Ectodermal cell (in vitro differentiated cells): ENCODE measurements at regions not wholly inside any gene's neighbourhood (a gene's known extent, or its start where the extent isn't known, plus 50 kb on each side); places are given as distances from the start of the nearest gene placed in this dataset.
"Not testable (repeated sequence)": the region's sequence is repeated elsewhere in the genome, so short reads cannot be mapped to it uniquely, and the experiment has no call there.

Experiments used
- H3K27ac ChIP-seq: 2 replicates; pipeline ENCODE4 v1.7.0; 2013; ENCODE audit warnings: mild to moderate bottlenecking, low read depth, low read length; ENCODE audit not compliant: insufficient read depth, poor library complexity, severe bottlenecking
- H3K27me3 ChIP-seq: 2 replicates; pipeline ENCODE4 v1.7.0; 2013; ENCODE audit warnings: mild to moderate bottlenecking, low read length; ENCODE audit not compliant: insufficient read depth, control insufficient read depth, poor library complexity, severe bottlenecking
- H3K36me3 ChIP-seq: one replicate; pipeline ENCODE4 v1.7.0; 2013; ENCODE audit warnings: low read length; ENCODE audit not compliant: control insufficient read depth, insufficient read depth
- H3K4me1 ChIP-seq: one replicate; pipeline ENCODE4 v1.7.0; 2013; ENCODE audit warnings: low read length; ENCODE audit not compliant: control insufficient read depth, insufficient read depth
- H3K4me3 ChIP-seq: 2 replicates; pipeline ENCODE4 v1.7.0; 2013; ENCODE audit warnings: low read depth, low read length, control low read depth; ENCODE audit not compliant: insufficient read depth
- H3K9me3 ChIP-seq: 2 replicates; pipeline ENCODE4 v1.7.0; 2013; ENCODE audit warnings: mild to moderate bottlenecking, low read length, moderate library complexity; ENCODE audit not compliant: control insufficient read depth
- WGBS, 2 experiments: methylation state at CpG; one replicate each; pipeline ENCODE4 v1.1.7; 2013; ENCODE audit warnings: missing lambda C conversion rate in 2 of 2; 5-methylcytosine and 5-hydroxymethylcytosine counted together

DNA sequence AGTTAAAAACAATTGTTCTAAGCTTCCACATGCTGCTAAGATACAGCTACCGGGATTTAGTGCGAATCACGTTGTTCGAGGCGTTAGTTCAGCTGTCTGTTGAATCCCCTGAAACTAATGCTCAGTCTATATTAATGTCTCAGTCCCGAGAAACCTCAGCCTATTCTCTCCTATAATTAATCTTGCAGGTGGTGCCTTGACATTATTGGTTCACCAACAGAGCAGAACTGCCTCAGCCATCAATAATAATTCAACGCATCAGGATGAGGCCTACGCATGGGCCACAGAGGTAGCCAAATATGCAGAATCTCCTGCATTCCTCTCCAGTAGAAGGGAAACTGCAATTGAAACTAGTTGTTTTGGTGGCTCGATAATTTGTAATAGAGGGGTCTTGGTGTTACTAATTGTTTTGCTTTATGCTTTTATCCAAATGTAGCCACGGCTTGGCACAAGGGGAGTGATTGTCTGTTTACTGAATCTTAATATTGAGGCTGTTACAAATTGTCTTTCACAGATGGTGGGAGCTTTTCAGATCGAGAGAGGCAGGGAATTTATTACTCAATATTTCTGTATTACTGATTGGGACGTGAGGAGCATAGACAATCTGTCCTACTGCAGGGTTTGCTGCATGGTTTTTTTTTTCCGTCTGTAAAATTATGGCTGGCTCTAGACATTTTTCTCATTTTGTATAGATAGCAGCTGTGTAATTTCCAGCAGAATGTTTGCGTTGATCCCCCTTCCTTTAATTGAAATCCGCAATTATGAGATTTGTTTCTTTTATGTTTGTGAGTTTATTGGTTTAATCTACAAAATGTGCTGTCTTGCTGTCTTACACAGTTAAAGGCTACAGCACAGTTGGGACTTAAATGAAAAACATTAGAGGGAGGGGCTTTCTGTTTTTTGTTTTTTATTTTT lies 1036.5 kb upstream of the NOVA1 start:
- Histone ChIP-seq H3K4me3 (no peak overlapping the region), H3K27ac (no peak overlapping the region), H3K4me1 (no peaks in the 10 kb centered on the region), H3K36me3 (no peaks in the 10 kb centered on the region), H3K9me3 (no peaks in the 10 kb centered on the region), H3K27me3 (no peaks in the 10 kb centered on the region)
- 95 to 97% methylated on average over 15 of the region's 15 CpGs for WGBS, 2 experiments

DNA sequence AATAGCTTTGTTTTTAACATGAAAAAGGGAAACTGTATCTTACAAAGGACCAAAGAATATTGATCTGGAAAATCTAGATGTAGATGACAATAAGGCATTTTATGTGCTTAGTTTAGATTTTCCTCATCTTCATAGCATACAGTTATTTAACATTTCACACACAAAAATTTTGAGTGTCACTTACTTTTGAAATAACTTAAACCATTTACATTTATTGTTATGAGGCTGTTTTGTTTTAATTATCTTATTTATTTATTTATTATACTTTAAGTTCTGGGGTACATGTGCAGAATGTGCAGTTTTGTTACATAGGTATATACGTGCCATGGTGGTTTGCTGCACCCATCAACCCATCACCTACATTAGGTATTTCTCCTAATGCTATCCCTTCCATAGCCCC lies 1042.9 kb upstream of the NOVA1 start:
- H3K9me3 ChIP-seq, H3K27ac ChIP-seq, H3K4me3 ChIP-seq, H3K36me3 ChIP-seq, H3K4me1 ChIP-seq, H3K27me3 ChIP-seq: not testable (repeated sequence)
- WGBS, 2 experiments: 100% methylated on average over 1 of the region's 1 CpG; no CpG with 5 or more reads in 1 of the 2 experiments

DNA sequence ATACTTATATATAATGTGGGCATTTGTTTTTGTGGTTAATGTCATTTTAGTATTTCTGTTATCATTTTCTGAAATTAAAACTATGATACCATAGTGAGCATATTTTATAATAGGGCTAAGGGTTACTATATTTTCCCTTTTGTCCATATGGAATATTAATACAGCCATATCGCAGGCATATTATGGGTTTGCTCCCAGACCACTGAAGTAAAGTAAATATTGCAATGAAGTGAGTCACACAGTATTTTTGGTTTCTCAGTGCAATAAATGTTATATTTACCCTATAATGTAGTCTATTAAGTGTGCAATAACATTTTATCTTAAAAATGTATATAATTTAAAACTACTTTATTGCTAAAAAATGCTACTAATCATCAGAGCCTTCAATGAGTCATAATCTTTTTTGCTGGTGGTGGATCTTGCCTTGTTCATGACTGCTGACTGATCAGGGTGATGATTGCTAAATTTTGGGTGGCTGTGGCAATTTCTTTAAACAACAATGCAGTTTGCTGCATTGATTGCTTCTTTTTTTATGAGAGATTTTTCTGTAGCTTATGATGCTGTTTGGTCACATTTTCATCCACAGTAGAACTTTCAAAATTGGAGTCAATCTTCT lies 1044.5 kb upstream of the NOVA1 start:
- H3K4me3 ChIP-seq: no peak overlapping the region
- no peaks in the 10 kb centered on the region for H3K27me3 ChIP-seq
- WGBS, 2 experiments: 100% methylated on average over 1 of the region's 1 CpG; no CpG with 5 or more reads in 1 of the 2 experiments
- H3K9me3 ChIP-seq: no peaks in the 10 kb centered on the region
- no peaks in the 10 kb centered on the region for H3K36me3 ChIP-seq
- no peaks in the 10 kb centered on the region for H3K4me1 ChIP-seq
- H3K27ac ChIP-seq: no peak overlapping the region

DNA sequence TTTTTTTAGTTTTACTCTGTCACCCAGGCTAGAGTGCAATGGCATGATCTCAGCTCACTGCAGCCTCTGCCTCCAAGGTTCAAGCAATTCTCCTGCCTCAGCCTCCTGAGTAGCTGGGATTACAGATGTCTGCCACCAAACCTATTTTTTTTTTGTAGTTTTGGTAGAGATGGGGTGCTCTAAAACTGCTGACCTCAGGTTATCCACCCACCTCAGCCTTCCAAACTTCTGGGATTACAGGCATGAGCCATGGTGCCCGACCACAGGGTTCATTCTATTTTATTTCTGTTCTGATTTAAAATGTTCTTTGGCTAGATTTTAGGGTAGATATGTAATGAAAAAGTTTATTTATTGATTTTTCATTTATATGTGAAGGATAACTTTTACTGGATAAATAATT lies 1062.8 kb upstream of the NOVA1 start:
- no peaks in the 10 kb centered on the region for H3K36me3 ChIP-seq
- 86 to 95% methylated on average over 1 of the region's 1 CpG for WGBS, 2 experiments
- no peak overlapping the region for H3K4me3 ChIP-seq
- no peaks in the 10 kb centered on the region for H3K4me1 ChIP-seq
- H3K27me3 ChIP-seq: no peaks in the 10 kb centered on the region
- H3K27ac ChIP-seq: no peak overlapping the region
- no peaks in the 10 kb centered on the region for H3K9me3 ChIP-seq

DNA sequence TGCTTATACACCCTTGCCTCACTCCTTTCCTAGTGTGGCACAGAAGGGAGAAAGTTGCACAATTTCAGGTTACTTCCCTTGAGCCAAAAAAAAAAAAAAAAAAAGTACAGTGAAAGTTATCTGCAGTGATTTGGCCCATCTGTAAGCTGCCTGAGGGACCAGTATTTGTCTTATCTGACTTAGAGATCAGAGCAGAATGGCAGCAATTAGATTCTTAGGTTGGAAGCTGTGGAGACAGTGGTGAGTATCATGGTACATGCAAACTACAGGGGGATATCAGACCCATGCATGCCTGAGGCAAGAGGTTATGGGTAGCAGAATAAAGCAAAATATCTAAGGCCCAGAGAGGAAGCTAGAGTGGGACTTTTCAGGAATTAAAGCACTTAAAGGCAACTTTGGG lies 1070.7 kb upstream of the NOVA1 start:
- H3K27ac ChIP-seq: no peak overlapping the region
- no peaks in the 10 kb centered on the region for H3K9me3 ChIP-seq
- no peaks in the 10 kb centered on the region for H3K36me3 ChIP-seq
- no peaks in the 10 kb centered on the region for H3K4me1 ChIP-seq
- H3K4me3 ChIP-seq: no peak overlapping the region
- no peaks in the 10 kb centered on the region for H3K27me3 ChIP-seq

DNA sequence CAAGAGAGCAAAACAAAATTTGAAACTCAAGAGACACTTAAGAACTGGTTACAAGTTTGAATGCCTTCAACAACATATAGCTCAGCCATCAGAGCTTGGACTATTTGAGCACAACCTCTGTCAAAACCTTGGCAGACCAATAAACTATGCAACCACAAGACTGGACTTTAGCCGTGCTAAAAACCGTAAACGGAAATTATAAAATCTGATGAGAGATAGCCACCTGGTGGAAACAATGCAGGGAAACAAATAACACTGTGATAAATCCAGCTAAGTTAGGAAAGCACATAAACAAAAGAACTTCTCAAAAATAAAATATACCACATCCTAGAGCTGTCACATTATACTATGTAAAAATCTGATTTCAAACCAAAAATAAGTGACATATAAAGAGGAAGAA lies 1074.2 kb upstream of the NOVA1 start:
- Histone ChIP-seq H3K27me3 (no peaks in the 10 kb centered on the region), H3K4me1 (no peaks in the 10 kb centered on the region), H3K36me3 (no peaks in the 10 kb centered on the region), H3K9me3 (no peaks in the 10 kb centered on the region), H3K27ac (no peak overlapping the region), H3K4me3 (no peak overlapping the region)
- WGBS, 2 experiments: 90 to 92% methylated on average over 3 of the region's 3 CpGs

DNA sequence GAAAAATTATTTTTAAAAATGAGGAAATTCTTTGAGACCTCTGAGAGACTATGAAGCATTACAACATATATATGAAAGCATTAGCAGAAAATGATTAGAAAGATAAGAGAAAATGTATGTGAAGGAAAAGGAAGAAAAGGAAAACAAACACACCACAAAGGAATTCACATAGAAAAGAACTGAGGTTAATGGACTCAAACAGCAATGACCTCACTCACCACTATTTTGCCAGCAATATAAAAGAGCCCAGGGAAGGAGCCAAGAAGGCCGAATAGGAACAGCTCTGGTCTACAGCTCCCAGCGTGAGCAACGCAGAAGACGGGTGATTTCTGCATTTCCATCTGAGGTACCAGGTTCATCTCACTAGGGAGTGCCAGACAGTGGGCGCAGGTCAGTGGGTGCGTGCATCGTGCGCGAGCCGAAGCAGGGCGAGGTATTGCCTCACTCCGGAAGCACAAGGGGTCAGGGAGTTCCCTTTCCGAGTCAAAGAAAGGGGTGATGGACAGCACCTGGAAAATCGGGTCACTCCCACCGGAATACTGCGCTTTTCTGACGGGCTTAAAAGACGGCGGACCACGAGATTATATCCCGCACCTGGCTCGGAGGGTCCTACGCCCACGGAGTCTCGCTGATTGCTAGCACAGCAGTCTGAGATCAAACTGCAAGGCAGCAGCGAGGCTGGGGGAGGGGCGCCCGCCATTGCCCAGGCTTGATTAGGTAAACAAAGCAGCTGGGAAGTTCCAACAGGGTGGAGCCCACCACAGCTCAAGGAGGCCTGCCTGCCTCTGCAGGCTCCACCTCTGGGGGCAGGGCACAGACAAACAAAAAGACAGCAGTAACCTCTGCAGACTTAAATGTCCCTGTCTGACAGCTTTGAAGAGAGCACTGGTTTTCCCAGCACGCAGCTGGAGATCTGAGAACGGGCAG lies 1075.2 kb upstream of the NOVA1 start:
- H3K27me3 ChIP-seq, H3K27ac ChIP-seq, H3K4me1 ChIP-seq, H3K9me3 ChIP-seq, H3K4me3 ChIP-seq, H3K36me3 ChIP-seq: not testable (repeated sequence)
- 57 to 66% methylated on average over 29 to 30 of the region's 30 CpGs for WGBS, 2 experiments

DNA sequence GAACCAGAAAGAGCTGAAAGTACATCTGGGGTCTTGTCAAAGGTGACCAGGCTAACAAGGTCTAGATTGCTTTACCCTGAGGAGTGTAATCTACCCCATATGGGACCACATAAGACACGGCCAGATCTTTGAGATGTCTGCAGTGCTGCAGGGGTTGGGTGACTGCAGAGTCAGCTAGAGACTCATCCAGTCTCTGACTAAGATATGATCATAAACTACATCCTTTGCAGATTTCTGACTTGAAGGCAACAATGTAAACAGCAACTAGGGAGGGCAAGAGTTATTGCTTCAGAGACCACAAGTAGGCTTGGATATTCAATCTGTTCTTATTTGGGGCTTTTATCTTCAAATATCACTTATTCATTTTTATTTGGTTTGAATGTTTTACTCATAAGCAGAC lies 1080.5 kb upstream of the FOXG1 start:
- Histone ChIP-seq H3K4me3 (no peak overlapping the region), H3K9me3 (no peaks in the 10 kb centered on the region), H3K27me3 (no peaks in the 10 kb centered on the region), H3K36me3 (no peaks in the 10 kb centered on the region), H3K27ac (no peak overlapping the region), H3K4me1 (no peaks in the 10 kb centered on the region)
- WGBS, 2 experiments: 92 to 93% methylated on average over 1 of the region's 1 CpG

DNA sequence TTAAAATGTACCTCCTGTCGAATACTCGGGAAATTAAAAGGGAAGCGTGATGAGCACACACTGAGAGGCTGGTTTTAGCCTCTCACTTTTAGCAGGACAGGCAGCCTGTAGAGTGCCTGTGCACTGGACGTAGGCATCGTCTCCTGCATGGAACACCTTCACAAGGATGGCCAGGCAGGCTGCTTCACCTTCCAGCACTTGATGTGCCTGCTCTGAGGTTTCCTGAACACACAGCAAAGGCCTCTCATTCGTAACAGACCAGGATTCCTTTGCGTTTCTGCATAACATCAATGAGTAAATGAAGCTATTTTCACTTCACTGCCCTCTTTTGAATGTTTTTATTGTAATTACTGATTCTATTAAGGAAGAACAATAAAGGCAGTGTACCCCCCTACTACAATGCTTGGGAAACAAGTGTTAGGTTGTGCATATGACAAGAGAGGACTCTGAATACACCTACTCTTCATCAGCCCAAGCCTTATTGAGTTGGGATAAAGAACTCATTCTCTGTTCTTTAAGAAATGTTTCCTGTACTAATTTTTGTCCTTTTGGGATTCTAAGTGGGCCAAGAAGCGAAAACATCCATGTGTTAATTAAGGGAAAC lies 1077.6 kb upstream of the FOXG1 start:
- Histone ChIP-seq H3K27me3 (no peaks in the 10 kb centered on the region), H3K27ac (no peak overlapping the region)
- 81 to 88% methylated on average over 7 to 8 of the region's 8 CpGs for WGBS, 2 experiments

More for the DNA sequence above, 1077.6 kb upstream of the FOXG1 start:
- H3K36me3 ChIP-seq: no peaks in the 10 kb centered on the region
- H3K4me1 ChIP-seq: no peaks in the 10 kb centered on the region
- H3K9me3 ChIP-seq: no peaks in the 10 kb centered on the region
- H3K4me3 ChIP-seq: no peak overlapping the region
